H1 (cell line): ENCODE measurements at regions not wholly inside any gene's neighbourhood (a gene's known extent, or its start where the extent isn't known, plus 50 kb on each side); places are given as distances from the start of the nearest gene placed in this dataset.
A peak's percentile ranks its signal among the peaks of the same experiment; 100 is the strongest.

ENCODE experiments used
- CTCF ChIA-PET: fragments of 300-600 bp; sonication (Branson Sonifier 250); formaldehyde crosslinking; loops from one replicate; lab custom pipeline; 2021; ENCODE audit not compliant: partially characterized antibody; lab: Charles Lee
- POLR2A ChIA-PET: fragments of 300-600 bp; sonication (Branson Sonifier 250); formaldehyde crosslinking; loops from one replicate; lab custom pipeline; 2021; ENCODE audit warnings: inconsistent platforms; ENCODE audit not compliant: partially characterized antibody; lab: Charles Lee
- DNase-seq, 2 experiments: peaks; one replicate each; pipeline versions ENCODE4 v3.0.0 to v3.0.0-alpha.2; 2010 to 2022; ENCODE audit warnings: low spot score in 2 of 2, low read depth in 1 of 2, mixed read lengths in 1 of 2
- FAIRE-seq: peaks from 2 replicates; lab custom pipeline; 2011; peaks lifted over from hg19 to GRCh38; lab: Jason Lieb, UNC
- H2AFZ ChIP-seq: 2 replicates; pipeline ENCODE4 v1.8.1; 2012; ENCODE audit warnings: low read length, inconsistent platforms
- H2AK5ac ChIP-seq: 2 replicates; pipeline ENCODE4 v1.6.1; 2013; ENCODE audit warnings: low read depth, low read length
- H2BK120ac ChIP-seq: replicated peaks from 2 replicates; pipeline ENCODE3; 2013; ENCODE audit warnings: low read depth, low read length, inconsistent platforms
- H2BK12ac ChIP-seq: 2 replicates; pipeline ENCODE4 v1.6.1; 2013; ENCODE audit warnings: low read depth, low read length
- H2BK15ac ChIP-seq: 2 replicates; pipeline ENCODE4 v1.6.1; 2013; ENCODE audit warnings: low read length
- H2BK20ac ChIP-seq: 2 replicates; pipeline ENCODE4 v1.6.1; 2013; ENCODE audit warnings: low read length
- H2BK5ac ChIP-seq: 2 replicates; pipeline ENCODE4 v1.6.1; 2013; ENCODE audit warnings: low read depth, low read length
- H3K14ac ChIP-seq: 2 replicates; pipeline ENCODE4 v1.6.1; 2013; ENCODE audit warnings: inconsistent platforms; ENCODE audit not compliant: insufficient read length
- H3K18ac ChIP-seq: 2 replicates; pipeline ENCODE4 v1.6.1; 2013; ENCODE audit warnings: low read length; ENCODE audit errors: extremely low read depth
- H3K23ac ChIP-seq: 2 replicates; pipeline ENCODE4 v1.6.1; 2013; ENCODE audit warnings: inconsistent platforms; ENCODE audit not compliant: insufficient read length
- H3K23me2 ChIP-seq: 2 replicates; pipeline ENCODE4 v1.6.1; 2013; ENCODE audit warnings: low read depth, low read length
- H3K27ac ChIP-seq: 2 replicates; pipeline ENCODE4 v1.6.1; 2011; ENCODE audit warnings: low read depth, low read length, inconsistent platforms
- H3K27me3 ChIP-seq, 4 experiments: replicated peaks in 1 of 4; 1 replicate in 1 of 4; 2 replicates in 3 of 4; pipeline versions ENCODE4 v1.6.1 to v1.8.1; 2011 to 2013; ENCODE audit warnings: low read length in 3 of 4, mild to moderate bottlenecking in 3 of 4, inconsistent platforms in 2 of 4, mixed read lengths in 2 of 4, moderate library complexity in 1 of 4; ENCODE audit not compliant: control insufficient read depth in 3 of 4, insufficient read depth in 3 of 4; ENCODE audit errors: extremely low read depth in 1 of 4
- H3K36me3 ChIP-seq, 4 experiments: 2 replicates each; pipeline versions ENCODE4 v1.6.1 to v1.8.1; 2011 to 2013; ENCODE audit warnings: mild to moderate bottlenecking in 4 of 4, low read length in 3 of 4, moderate library complexity in 2 of 4, control low read depth in 1 of 4, inconsistent platforms in 1 of 4; ENCODE audit not compliant: insufficient read depth in 4 of 4, control insufficient read depth in 2 of 4
- H3K4ac ChIP-seq: replicated peaks from 2 replicates; pipeline ENCODE3; 2013; ENCODE audit warnings: low read length, low read depth, mixed read lengths, inconsistent platforms; ENCODE audit not compliant: insufficient read length
- H3K4me1 ChIP-seq, 4 experiments: replicated peaks in 1 of 4; 1 replicate in 1 of 4; 2 replicates in 3 of 4; pipeline versions ENCODE4 v1.6.1 to v1.8.1; 2011 to 2013; ENCODE audit warnings: low read length in 3 of 4, inconsistent platforms in 2 of 4, mixed read lengths in 1 of 4; ENCODE audit not compliant: insufficient read depth in 4 of 4, control insufficient read depth in 3 of 4
- H3K4me2 ChIP-seq, 2 experiments: 2 replicates each; pipeline versions ENCODE4 v1.6.1 to v1.8.1; 2011 to 2013; ENCODE audit warnings: low read depth in 2 of 2, low read length in 2 of 2, control low read depth in 1 of 2, inconsistent platforms in 1 of 2, mild to moderate bottlenecking in 1 of 2; ENCODE audit not compliant: insufficient read depth in 1 of 2
- H3K4me3 ChIP-seq, 4 experiments: fragments of 200-600, 300-600 bp in 1 of 4; sonication (generic), shearing (Covaris generic), sonication (Bioruptor Twin) in 1 of 4; 2 replicates each; pipeline versions ENCODE4 v1.5.1 to v1.8.1; 2011 to 2016; ENCODE audit warnings: low read length in 4 of 4, low read depth in 3 of 4, control low read depth in 2 of 4, inconsistent platforms in 2 of 4, mild to moderate bottlenecking in 2 of 4, mixed read lengths in 1 of 4, moderate library complexity in 1 of 4; ENCODE audit not compliant: insufficient read depth in 2 of 4; ENCODE audit errors: extremely low read depth in 1 of 4
- H3K56ac ChIP-seq: replicated peaks from 2 replicates; pipeline ENCODE3; 2013; ENCODE audit warnings: low read depth, mild to moderate bottlenecking, mixed read lengths, low read length, inconsistent platforms; ENCODE audit not compliant: insufficient read length
- H3K79me1 ChIP-seq: 2 replicates; pipeline ENCODE4 v1.6.1; 2013; ENCODE audit warnings: low read depth, low read length, control low read depth
- H3K79me2 ChIP-seq, 2 experiments: 2 replicates each; pipeline versions ENCODE4 v1.6.1 to v1.8.1; 2012 to 2013; ENCODE audit warnings: low read length in 2 of 2, mild to moderate bottlenecking in 2 of 2, inconsistent platforms in 1 of 2; ENCODE audit not compliant: insufficient read depth in 2 of 2, control insufficient read depth in 1 of 2
- H3K9ac ChIP-seq, 4 experiments: replicated peaks in 1 of 4; 1 replicate in 1 of 4; 2 replicates in 3 of 4; pipeline versions ENCODE4 v1.6.1 to v1.8.1; 2011 to 2013; ENCODE audit warnings: low read depth in 3 of 4, low read length in 3 of 4, control low read depth in 2 of 4, mild to moderate bottlenecking in 2 of 4, moderate library complexity in 2 of 4, inconsistent platforms in 1 of 4; ENCODE audit errors: extremely low read depth in 1 of 4
- H3K9me3 ChIP-seq, 2 experiments: 2 replicates each; pipeline versions ENCODE4 v1.6.1 to v1.8.1; 2012 to 2013; ENCODE audit warnings: mild to moderate bottlenecking in 2 of 2, moderate library complexity in 2 of 2, control low read depth in 1 of 2, inconsistent platforms in 1 of 2, low read depth in 1 of 2, low read length in 1 of 2, mixed read lengths in 1 of 2; ENCODE audit not compliant: insufficient read depth in 2 of 2
- H4K20me1 ChIP-seq, 2 experiments: replicated peaks in 1 of 2; 2 replicates each; pipeline versions ENCODE3 to v1.8.1; 2011 to 2013; ENCODE audit warnings: inconsistent platforms in 2 of 2, low read length in 2 of 2, mild to moderate bottlenecking in 1 of 2; ENCODE audit not compliant: insufficient read depth in 2 of 2, control insufficient read depth in 1 of 2
- H4K5ac ChIP-seq: 2 replicates; pipeline ENCODE4 v1.6.1; 2013; ENCODE audit warnings: low read length, low read depth, mixed read lengths, inconsistent platforms; ENCODE audit not compliant: insufficient read length
- H4K8ac ChIP-seq: 2 replicates; pipeline ENCODE4 v1.8.0; 2013; ENCODE audit warnings: mild to moderate bottlenecking, moderate library complexity, low read length, inconsistent platforms; ENCODE audit not compliant: insufficient read depth; ENCODE audit errors: extremely low read depth
- H4K91ac ChIP-seq: replicated peaks from 2 replicates; pipeline ENCODE3; 2013; ENCODE audit warnings: low read length, mixed read lengths, inconsistent platforms; ENCODE audit not compliant: insufficient read length
- BRCA1 ChIP-seq: IDR thresholded peaks from 2 replicates; pipeline ENCODE4 v1.6.1; 2012; ENCODE audit warnings: low read depth, low read length, improper control_type of control experiment
- CREB1 ChIP-seq: IDR thresholded peaks from 2 replicates; pipeline ENCODE4 v1.6.1; 2012; ENCODE audit warnings: inconsistent platforms
- GABPA ChIP-seq: IDR thresholded peaks from 2 replicates; pipeline ENCODE4 v1.6.1; 2011; ENCODE audit warnings: mild to moderate bottlenecking, low read length, moderate library complexity, borderline replicate concordance; ENCODE audit not compliant: insufficient read depth
- HDAC2 ChIP-seq, 2 experiments: fragments of 300-600 bp in 1 of 2; sonication (generic) in 1 of 2; IDR thresholded peaks; 2 replicates each; pipeline ENCODE4 v1.6.1; 2011 to 2012; ENCODE audit warnings: low read depth in 2 of 2, low read length in 2 of 2, mild to moderate bottlenecking in 2 of 2, moderate library complexity in 2 of 2, borderline replicate concordance in 1 of 2, inconsistent platforms in 1 of 2
- POLR2A ChIP-seq, 2 experiments: IDR thresholded peaks; 1 replicate in 1 of 2; 2 replicates in 1 of 2; pipeline ENCODE4 v1.6.1; 2011; ENCODE audit warnings: low read depth in 2 of 2, low read length in 2 of 2, mild to moderate bottlenecking in 2 of 2; ENCODE audit errors: control extremely low read depth in 1 of 2
- RAD21 ChIP-seq, 2 experiments: IDR thresholded peaks in 1 of 2; conservative IDR thresholded peaks in 1 of 2; 2 replicates each; pipeline ENCODE4 v1.6.1; 2011; ENCODE audit warnings: low read depth in 2 of 2, low read length in 2 of 2, improper control_type of control experiment in 1 of 2, inconsistent platforms in 1 of 2, mild to moderate bottlenecking in 1 of 2, moderate library complexity in 1 of 2
- RBBP5 ChIP-seq: IDR thresholded peaks from 2 replicates; pipeline ENCODE4 v1.7.1; 2012; ENCODE audit warnings: low read depth, mild to moderate bottlenecking, inconsistent platforms, low read length, moderate library complexity, borderline replicate concordance
- RXRA ChIP-seq: IDR thresholded peaks from 2 replicates; pipeline ENCODE4 v1.6.1; 2011; ENCODE audit warnings: low read depth, mild to moderate bottlenecking, low read length, moderate library complexity; ENCODE audit not compliant: insufficient read depth
- SP1 ChIP-seq: IDR thresholded peaks from 2 replicates; pipeline ENCODE4 v1.6.1; 2011; ENCODE audit warnings: low read depth, low read length
- SP4 ChIP-seq: IDR thresholded peaks from 2 replicates; pipeline ENCODE4 v1.6.1; 2012; ENCODE audit warnings: low read length, inconsistent platforms
- TCF12 ChIP-seq: IDR thresholded peaks from 2 replicates; pipeline ENCODE4 v1.6.1; 2011; ENCODE audit warnings: low read depth, mild to moderate bottlenecking, low read length
- TEAD4 ChIP-seq: IDR thresholded peaks from 2 replicates; pipeline ENCODE4 v1.6.1; 2012; ENCODE audit warnings: low read depth, low read length, inconsistent platforms, mixed read lengths
- WGBS, 2 experiments: shearing (Covaris generic) in 1 of 2; methylation state at CpG; one replicate each; pipeline versions ENCODE4 v1.1.6 to v1.1.7; 2013 to 2015; ENCODE audit warnings: low lambda C conversion rate in 2 of 2, mixed read lengths in 2 of 2, inconsistent platforms in 1 of 2, low coverage in 1 of 2, missing lambda C conversion rate in 1 of 2; ENCODE audit not compliant: insufficient replicate concordance in 2 of 2, insufficient coverage in 1 of 2, insufficient read length in 1 of 2; ENCODE audit errors: extremely low coverage in 1 of 2, missing lambda C conversion rate in 1 of 2; 5-methylcytosine and 5-hydroxymethylcytosine counted together
- TF ChIP-seq, protein P1 (sequence below): IDR thresholded peaks from 2 replicates; pipeline ENCODE4 v1.6.1; 2011; ENCODE audit warnings: low read length, improper control_type of control experiment
- TF ChIP-seq, protein P2 (sequence below): IDR thresholded peaks from 2 replicates; pipeline ENCODE4 v1.6.1; 2012; ENCODE audit warnings: inconsistent platforms

DNA sequence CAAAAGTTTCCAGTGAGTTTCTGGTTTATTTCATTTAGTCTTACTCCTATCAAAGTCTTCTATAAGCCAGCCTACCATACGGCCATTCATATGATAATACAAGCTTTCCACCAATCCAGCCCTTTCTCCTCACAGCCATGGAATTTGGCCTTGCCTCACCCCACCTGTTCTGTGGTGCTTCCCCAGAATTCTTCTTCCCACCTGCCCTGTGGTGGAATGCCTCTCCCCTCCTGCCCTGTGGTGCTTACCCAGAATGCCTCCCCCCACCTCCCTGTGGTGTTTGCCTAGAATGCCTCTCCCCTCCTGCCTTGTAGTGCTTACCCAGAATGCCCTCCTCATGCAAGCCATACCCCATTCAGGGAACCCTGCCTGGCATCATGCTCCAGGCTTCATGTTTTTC is 90.3 kb upstream of the APC start:
- Histone ChIP-seq H2BK12ac (no peak overlapping the region), H3K36me3 (no peaks in the 10 kb centered on the region), H2BK15ac (no peak overlapping the region), H2AK5ac (no peak overlapping the region), H3K9me3 (no peaks in the 10 kb centered on the region), H3K4me3 (no peak overlapping the region), H4K91ac (no peak overlapping the region), H3K14ac (no peak overlapping the region), H3K27ac (no peak overlapping the region), H4K20me1 (no peaks in the 10 kb centered on the region), H3K23ac (no peak overlapping the region), H2AFZ (no peak overlapping the region), H2BK20ac (no peak overlapping the region), H3K79me1 (no peaks in the 10 kb centered on the region), H3K56ac (no peak overlapping the region), H3K4ac (no peak overlapping the region), H2BK5ac (no peak overlapping the region), H3K4me2 (no peak overlapping the region), H2BK120ac (no peak overlapping the region), H3K27me3 (no peaks in the 10 kb centered on the region), H4K5ac (no peak overlapping the region), H3K4me1 (no peaks in the 10 kb centered on the region; a peak in 1 of 7 replicates), H3K18ac (no peak overlapping the region), H4K8ac (no peak overlapping the region), H3K9ac (no peak overlapping the region), H3K23me2 (peaks cover 1% of the 10 kb centered on the region; the same call in 1 of the 2 replicates), H3K79me2 (no peaks in the 10 kb centered on the region)
- FAIRE-seq, result peak; percentile 68
- CTCF ChIA-PET, result interaction anchor here (0.7 to 0.8 kb wide), 2 partner anchors 193 to 225 kb away, joined by 3 read pairs; no protein-coding TSS in a partner anchor
- POLR2A ChIA-PET, result interaction anchor here (0.6 to 0.9 kb wide), 2 partner anchors 94 to 213 kb away, joined by 3 to 4 read pairs; partner anchors contain the start of gene SRP19
- 74% methylated on average over 1 of the region's 1 CpG; no CpG with 5 or more reads in 1 of the 2 experiments for WGBS, 2 experiments
- DNase-seq, result peak; percentile 39 to 59
- TF ChIP-seq TEAD4, result peak; percentile 93
- no peak for TF ChIP-seq HDAC2 (IDR thresholded peaks at IDR 0.05; ENCODE audit: borderline replicate concordance in 1 of 2, low read depth in 2 of 2, low read length in 2 of 2)
- TF ChIP-seq RXRA, result no peak
- no peak for TF ChIP-seq GABPA
- no peak for TF ChIP-seq BRCA1
- peak; percentile 90 for TF ChIP-seq TCF12
- peak; percentile 55; the same call in 1 of the 2 replicates for TF ChIP-seq SP1
- TF ChIP-seq SP4, result no peak
- TF ChIP-seq RBBP5, result no peak
- TF ChIP-seq, protein P1, sequence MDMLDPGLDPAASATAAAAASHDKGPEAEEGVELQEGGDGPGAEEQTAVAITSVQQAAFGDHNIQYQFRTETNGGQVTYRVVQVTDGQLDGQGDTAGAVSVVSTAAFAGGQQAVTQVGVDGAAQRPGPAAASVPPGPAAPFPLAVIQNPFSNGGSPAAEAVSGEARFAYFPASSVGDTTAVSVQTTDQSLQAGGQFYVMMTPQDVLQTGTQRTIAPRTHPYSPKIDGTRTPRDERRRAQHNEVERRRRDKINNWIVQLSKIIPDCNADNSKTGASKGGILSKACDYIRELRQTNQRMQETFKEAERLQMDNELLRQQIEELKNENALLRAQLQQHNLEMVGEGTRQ, result no peak
- no peak for TF ChIP-seq POLR2A (IDR thresholded peaks at IDR 0.05; ENCODE audit: control extremely low read depth in 1 of 2, low read depth in 2 of 2, low read length in 2 of 2)
- TF ChIP-seq CREB1, result no peak
- TF ChIP-seq RAD21 (IDR thresholded peaks at IDR 0.05 in 1 of 2, conservative IDR thresholded peaks at IDR 0.05 in 1 of 2; ENCODE audit: low read depth in 2 of 2, low read length in 2 of 2), result no peak
- TF ChIP-seq, protein P2, sequence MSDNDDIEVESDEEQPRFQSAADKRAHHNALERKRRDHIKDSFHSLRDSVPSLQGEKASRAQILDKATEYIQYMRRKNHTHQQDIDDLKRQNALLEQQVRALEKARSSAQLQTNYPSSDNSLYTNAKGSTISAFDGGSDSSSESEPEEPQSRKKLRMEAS, result peak; percentile 89
